Spleen (tissue), 11 donors: ENCODE measurements at regions not wholly inside any gene's neighbourhood (a gene's known extent, or its start where the extent isn't known, plus 50 kb on each side); places are given as distances from the start of the nearest gene placed in this dataset.

ENCODE experiments used
- DNase-seq: peaks from one replicate; pipeline ENCODE4 v3.0.0-alpha.2; 2020
- H3K27ac ChIP-seq, 8 donors: fragments of 200-600 bp; sonication (generic) in 7 of 8; 1 replicate in 4 of 8; 2 replicates in 4 of 8; pipeline versions ENCODE4 v1.5.0 to v1.8.0; 2016 to 2021; ENCODE audit warnings: inconsistent platforms in 4 of 8, mild to moderate bottlenecking in 4 of 8, moderate library complexity in 1 of 8
- H3K27me3 ChIP-seq, 7 donors: fragments of 200-600 bp; sonication (generic) in 6 of 7; replicated peaks in 1 of 7; 1 replicate in 4 of 7; 2 replicates in 3 of 7; pipeline versions ENCODE4 v1.5.0 to v1.8.0; 2016 to 2021; ENCODE audit warnings: inconsistent platforms in 3 of 7, mild to moderate bottlenecking in 1 of 7
- H3K36me3 ChIP-seq, 6 donors: fragments of 200-600 bp; sonication (generic) in 5 of 6; 1 replicate in 4 of 6; 2 replicates in 2 of 6; pipeline versions ENCODE4 v1.5.0 to v1.8.0; 2016 to 2021; ENCODE audit warnings: inconsistent platforms in 2 of 6
- H3K4me1 ChIP-seq, 6 donors: fragments of 200-600 bp; sonication (generic) in 5 of 6; 1 replicate in 3 of 6; 2 replicates in 3 of 6; pipeline versions ENCODE4 v1.5.0 to v1.8.0; 2016 to 2021; ENCODE audit warnings: inconsistent platforms in 3 of 6
- H3K4me3 ChIP-seq, 8 donors: fragments of 200-600 bp; sonication (generic) in 7 of 8; 1 replicate in 4 of 8; 2 replicates in 4 of 8; pipeline versions ENCODE4 v1.5.0 to v1.8.0; 2016 to 2021; ENCODE audit warnings: inconsistent platforms in 4 of 8, mild to moderate bottlenecking in 4 of 8, moderate library complexity in 2 of 8
- H3K9me3 ChIP-seq, 8 donors: fragments of 200-600 bp; sonication (generic) in 7 of 8; 1 replicate in 4 of 8; 2 replicates in 4 of 8; pipeline versions ENCODE4 v1.5.0 to v1.8.0; 2016 to 2021; ENCODE audit warnings: inconsistent platforms in 4 of 8
- CTCF ChIP-seq, 11 experiments: fragments of 200-600 bp in 7 of 11; fragments of 450-650 bp in 4 of 11; sonication (generic) in 4 of 11; IDR thresholded peaks in 8 of 11; conservative IDR thresholded peaks in 3 of 11; 1 replicate in 7 of 11; 2 replicates in 4 of 11; pipeline versions ENCODE4 v1.4.0 to v1.8.0; 2016 to 2021; ENCODE audit warnings: antibody characterized with exemption in 11 of 11, inconsistent platforms in 4 of 11, mild to moderate bottlenecking in 1 of 11
- POLR2A ChIP-seq, 3 donors: fragments of 450-650 bp; IDR thresholded peaks; one replicate each; pipeline ENCODE4 v1.5.1; 2017; ENCODE audit warnings: antibody characterized with exemption in 3 of 3, mild to moderate bottlenecking in 1 of 3
- POLR2AphosphoS5 ChIP-seq, 3 donors: sonication (generic); formaldehyde crosslinking; IDR thresholded peaks; one replicate each; pipeline ENCODE4 v1.5.1; 2017; ENCODE audit warnings: antibody characterized with exemption in 3 of 3
- WGBS, 5 donors: extraction: QIAGEN DNeasy Blood & Tissue Kit in 3 of 5; methylation state at CpG; one replicate each; pipeline versions ENCODE4 v1.1.5 to v1.1.7; 2013 to 2018; 5-methylcytosine and 5-hydroxymethylcytosine counted together
- intact Hi-C: fragments of 100-400 bp; cut with DNase I; formaldehyde crosslinking; loops from one replicate; pipeline ENCODE4 v1.15.0; 2023; ENCODE audit warnings: low total_unique reads
- donor health status: healthy with polysubstance abuse.
- donor health status: DM: no; HTN: no; CAD: no; lungs with moderate emphysema.
- donor health status: DM: no; HTN: no; CAD: no.
- donor health status: Bipolar disorder and iron deficiency.
- donor health status: healthy.
- donor health status: DM: no; HTN: no; CAD: no.
- donor health status: DM: yes; HTN: yes; CAD: no.

GRCh38 chr12:34294137-34294536, 271.8 kb downstream of the ALG10 start:
- intact Hi-C loops, result no loop called here
- Histone ChIP-seq H3K9me3 (peaks cover 0 to 100% (median 84%) of the 10 kb centered on the region in 8 donors), H3K36me3 (no peaks in the 10 kb centered on the region), H3K4me1 (no peaks in the 10 kb centered on the region), H3K27me3 (no peaks in the 10 kb centered on the region), H3K27ac (no peak overlapping the region), H3K4me3 (no peak overlapping the region)
- 73 to 80% (median 75%) methylated on average over 13 of the region's 13 CpGs for WGBS, 5 donors
- TF ChIP-seq POLR2AphosphoS5 (IDR thresholded peaks at IDR 0.05) (no peak), POLR2A (IDR thresholded peaks at IDR 0.05) (no peak), CTCF (IDR thresholded peaks at IDR 0.05 in 8 of 11, conservative IDR thresholded peaks at IDR 0.05 in 3 of 11) (no peak)
- peak; percentile 37 for DNase-seq

GRCh38 chr12:34294671-34295365, 272.5 kb downstream of the ALG10 start:
- Histone ChIP-seq H3K4me3 (no peak overlapping the region), H3K27me3 (no peaks in the 10 kb centered on the region), H3K36me3 (no peaks in the 10 kb centered on the region), H3K9me3 (peaks cover 0 to 100% (median 84%) of the 10 kb centered on the region in 8 donors), H3K27ac (no peak overlapping the region), H3K4me1 (no peaks in the 10 kb centered on the region)
- 78 to 88% (median 82%) methylated on average over 21 to 23 of the region's 23 CpGs for WGBS, 5 donors
- TF ChIP-seq POLR2A (IDR thresholded peaks at IDR 0.05) (no peak), CTCF (IDR thresholded peaks at IDR 0.05 in 8 of 11, conservative IDR thresholded peaks at IDR 0.05 in 3 of 11) (no peak), POLR2AphosphoS5 (IDR thresholded peaks at IDR 0.05) (no peak)
- no peak for DNase-seq
- intact Hi-C loops, result no loop called here

GRCh38 chr12:34295366-34296142, 273.3 kb downstream of the ALG10 start:
- Histone ChIP-seq H3K27ac (no peak overlapping the region), H3K9me3 (peaks cover 0 to 100% (median 84%) of the 10 kb centered on the region in 8 donors), H3K36me3 (no peaks in the 10 kb centered on the region), H3K27me3 (no peaks in the 10 kb centered on the region), H3K4me1 (no peaks in the 10 kb centered on the region), H3K4me3 (no peak overlapping the region)
- DNase-seq, result peak; percentile 37
- TF ChIP-seq POLR2AphosphoS5 (IDR thresholded peaks at IDR 0.05) (no peak), POLR2A (IDR thresholded peaks at IDR 0.05) (no peak), CTCF (IDR thresholded peaks at IDR 0.05 in 8 of 11, conservative IDR thresholded peaks at IDR 0.05 in 3 of 11) (no peak)
- intact Hi-C loops, result no loop called here
- 78 to 85% (median 83%) methylated on average over 31 of the region's 31 CpGs for WGBS, 5 donors
